Left ventricle myocardium inferior (tissue), 1 donor: ENCODE measurements at regions not wholly inside any gene's neighbourhood (a gene's known extent, or its start where the extent isn't known, plus 50 kb on each side); places are given as distances from the start of the nearest gene placed in this dataset.

Source experiments
- DNase-seq: peaks from one replicate; pipeline ENCODE4 v3.0.0-alpha.2; 2020
- H3K27ac ChIP-seq: fragments of 200-600 bp; replicated peaks from 2 replicates; pipeline ENCODE4 v1.8.0; 2021
- H3K27me3 ChIP-seq: fragments of 200-600 bp; 2 replicates; pipeline ENCODE4 v1.8.0; 2021; ENCODE audit warnings: low read depth
- H3K36me3 ChIP-seq: fragments of 200-600 bp; 2 replicates; pipeline ENCODE4 v1.8.0; 2021
- H3K4me1 ChIP-seq: fragments of 200-600 bp; 2 replicates; pipeline ENCODE4 v1.8.0; 2021
- H3K4me3 ChIP-seq: fragments of 200-600 bp; 2 replicates; pipeline ENCODE4 v1.8.0; 2021; ENCODE audit warnings: mild to moderate bottlenecking, moderate library complexity
- H3K9me3 ChIP-seq: fragments of 200-600 bp; replicated peaks from 2 replicates; pipeline ENCODE4 v1.8.0; 2021
- CTCF ChIP-seq: fragments of 200-600 bp; IDR thresholded peaks from 2 replicates; pipeline ENCODE4 v1.8.0; 2021; ENCODE audit warnings: antibody characterized with exemption, mild to moderate bottlenecking, borderline replicate concordance
- intact Hi-C: fragments of 100-400 bp; cut with micrococcal nuclease; formaldehyde crosslinking; loops from one replicate; pipeline ENCODE4 v1.11.0; 2022
- donor health status: DM: no; HTN: yes; CAD: no; lungs with severe emphysema.

- intact Hi-C loops, result no loop called here
- no peaks in the 10 kb centered on the region for H3K36me3 ChIP-seq
- peak; percentile 79 for TF ChIP-seq CTCF
- H3K27me3 ChIP-seq, result no peaks in the 10 kb centered on the region
- H3K4me3 ChIP-seq, result no peak overlapping the region
- no peaks in the 10 kb centered on the region for H3K9me3 ChIP-seq
- peak overlapping the region; percentile 55 for H3K27ac ChIP-seq
- peaks cover 8% of the 10 kb centered on the region for H3K4me1 ChIP-seq
- DNase-seq, result peak; percentile 30
These were observed 86.6 kb downstream of the ZNF330 start for GRCh38 chr4:141307241-141307689.

GRCh38 chr4:141309874-141310273, 89.2 kb downstream of the ZNF330 start:
- no peaks in the 10 kb centered on the region for H3K9me3 ChIP-seq
- DNase-seq, result no peak
- intact Hi-C loops, result no loop called here
- no peak for TF ChIP-seq CTCF
- no peaks in the 10 kb centered on the region for H3K27me3 ChIP-seq
- no peak overlapping the region for H3K4me3 ChIP-seq
- H3K27ac ChIP-seq, result no peak overlapping the region
- H3K36me3 ChIP-seq, result no peaks in the 10 kb centered on the region
- peaks cover 8% of the 10 kb centered on the region for H3K4me1 ChIP-seq

- H3K4me3 ChIP-seq, result no peak overlapping the region
- no peak overlapping the region for H3K27ac ChIP-seq
These were observed 90.8 kb downstream of the ZNF330 start for GRCh38 chr4:141311246-141312204.

GRCh38 chr4:141314627-141315026, 93.9 kb downstream of the ZNF330 start:
- Histone ChIP-seq H3K4me3 (no peak overlapping the region), H3K27me3 (no peaks in the 10 kb centered on the region), H3K27ac (no peak overlapping the region), H3K36me3 (no peaks in the 10 kb centered on the region), H3K9me3 (no peaks in the 10 kb centered on the region), H3K4me1 (no peaks in the 10 kb centered on the region)
- TF ChIP-seq CTCF, result no peak
- intact Hi-C loops, result no loop called here
- no peak for DNase-seq

More at GRCh38 chr4:141311246-141312204, 90.8 kb downstream of the ZNF330 start:
- DNase-seq, result no peak
- no peaks in the 10 kb centered on the region for H3K36me3 ChIP-seq
- H3K9me3 ChIP-seq, result no peaks in the 10 kb centered on the region
- no peaks in the 10 kb centered on the region for H3K27me3 ChIP-seq
- peaks cover 8% of the 10 kb centered on the region for H3K4me1 ChIP-seq
- intact Hi-C loops, result no loop called here
- no peak for TF ChIP-seq CTCF

GRCh38 chr4:141328560-141329173, 108.0 kb downstream of the ZNF330 start:
- Histone ChIP-seq H3K27me3 (peaks cover 9% of the 10 kb centered on the region), H3K27ac (no peak overlapping the region), H3K4me1 (peaks cover 1% of the 10 kb centered on the region), H3K9me3 (no peaks in the 10 kb centered on the region), H3K4me3 (no peak overlapping the region), H3K36me3 (no peaks in the 10 kb centered on the region)
- DNase-seq, result no peak
- intact Hi-C loops, result no loop called here
- TF ChIP-seq CTCF, result no peak
